Activated CD4-positive, alpha-beta memory T cell treated with anti-CD3 and anti-CD28 coated beads for 36 hours (primary cell): ENCODE measurements at regions not wholly inside any gene's neighbourhood (a gene's known extent, or its start where the extent isn't known, plus 50 kb on each side); places are given as distances from the start of the nearest gene placed in this dataset.

Experiments used
- CTCF ChIA-PET: fragments of 350-600 bp; sonication (Branson Sonifier 250); formaldehyde crosslinking; loops from one replicate; lab custom pipeline; 2021; ENCODE audit warnings: antibody characterized with exemption, inconsistent platforms; lab: Charles Lee
- POLR2A ChIA-PET: fragments of 350-600 bp; sonication (Branson Sonifier 250); formaldehyde crosslinking; loops from one replicate; lab custom pipeline; 2021; ENCODE audit warnings: antibody characterized with exemption; lab: Charles Lee
- DNase-seq: peaks from one replicate; pipeline ENCODE4 v3.0.0-alpha.2; 2020
- H3K27ac Mint-ChIP-seq: one replicate; pipeline ENCODE4 v1.8.0; 2021; ENCODE audit warnings: mixed read lengths
- H3K27me3 Mint-ChIP-seq: one replicate; pipeline ENCODE4 v1.8.0; 2021; ENCODE audit warnings: mixed read lengths
- H3K36me3 Mint-ChIP-seq: one replicate; pipeline ENCODE4 v1.8.0; 2021; ENCODE audit warnings: mixed read lengths
- H3K4me1 Mint-ChIP-seq: one replicate; pipeline ENCODE4 v1.8.0; 2021; ENCODE audit warnings: low read depth, mixed read lengths
- H3K4me3 Mint-ChIP-seq: one replicate; pipeline ENCODE4 v1.8.0; 2021; ENCODE audit warnings: mild to moderate bottlenecking, mixed read lengths
- H3K9me3 Mint-ChIP-seq: one replicate; pipeline ENCODE4 v1.8.0; 2021; ENCODE audit warnings: mixed read lengths
- intact Hi-C: fragments of 100-400 bp; cut with micrococcal nuclease; formaldehyde crosslinking; loops from one replicate; pipeline ENCODE4 v1.15.1; 2023

DNA sequence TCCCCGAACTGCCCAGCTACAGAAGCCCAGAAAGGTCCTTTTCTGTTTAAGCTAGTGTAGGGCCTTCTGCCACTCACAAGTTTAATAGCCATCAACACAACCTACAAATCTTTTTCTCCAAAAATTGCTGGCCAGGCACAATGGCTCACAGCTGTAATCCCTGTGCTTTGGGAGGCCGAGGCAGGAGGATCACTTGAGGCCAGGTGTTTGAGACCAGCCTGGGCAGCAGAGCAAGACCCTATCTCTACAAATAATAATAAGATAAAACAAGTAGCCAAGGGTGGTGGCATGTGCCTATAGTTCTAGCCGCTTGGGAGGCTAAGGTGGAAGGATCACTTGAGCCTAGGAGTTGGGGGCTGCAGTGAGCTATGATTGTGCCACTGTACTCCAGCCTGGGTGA, 176.4 kb downstream of the HSD17B3 start:
- H3K27me3 Mint-ChIP-seq: no peaks in the 10 kb centered on the region
- no peaks in the 10 kb centered on the region for H3K36me3 Mint-ChIP-seq
- H3K4me3 Mint-ChIP-seq: no peak overlapping the region
- DNase-seq: no peak
- H3K9me3 Mint-ChIP-seq: no peaks in the 10 kb centered on the region
- intact Hi-C loops: no loop called here
- CTCF ChIA-PET: no interaction called here
- peaks cover 5% of the 10 kb centered on the region for H3K4me1 Mint-ChIP-seq
- H3K27ac Mint-ChIP-seq: no peak overlapping the region
- POLR2A ChIA-PET: no interaction called here

DNA sequence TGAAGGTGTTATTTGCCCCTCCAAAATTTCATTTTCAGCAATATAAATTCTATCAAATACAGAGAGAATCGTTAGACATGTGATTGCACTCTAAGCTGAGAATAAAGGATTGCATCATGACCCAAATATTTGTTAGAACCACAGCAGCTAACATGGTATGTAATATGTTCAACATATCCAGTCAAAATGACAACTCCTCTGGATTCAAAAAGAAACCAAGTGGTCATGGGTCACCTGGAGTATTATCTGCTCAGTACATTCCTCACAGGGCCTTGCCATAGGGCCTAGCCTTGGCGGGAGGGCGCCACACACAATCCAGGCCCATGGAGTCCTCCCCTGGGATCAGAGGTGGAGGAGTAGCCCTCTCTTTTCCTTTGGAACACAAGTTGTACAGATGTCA, 179.2 kb downstream of the HSD17B3 start:
- Mint-ChIP-seq H3K36me3 (peaks cover 4% of the 10 kb centered on the region), H3K27me3 (peaks cover 11% of the 10 kb centered on the region), H3K4me1 (peaks cover 5% of the 10 kb centered on the region), H3K4me3 (no peak overlapping the region), H3K27ac (no peak overlapping the region), H3K9me3 (peaks cover 10% of the 10 kb centered on the region)
- POLR2A ChIA-PET: no interaction called here
- intact Hi-C loops: no loop called here
- CTCF ChIA-PET: no interaction called here
- DNase-seq: no peak

DNA sequence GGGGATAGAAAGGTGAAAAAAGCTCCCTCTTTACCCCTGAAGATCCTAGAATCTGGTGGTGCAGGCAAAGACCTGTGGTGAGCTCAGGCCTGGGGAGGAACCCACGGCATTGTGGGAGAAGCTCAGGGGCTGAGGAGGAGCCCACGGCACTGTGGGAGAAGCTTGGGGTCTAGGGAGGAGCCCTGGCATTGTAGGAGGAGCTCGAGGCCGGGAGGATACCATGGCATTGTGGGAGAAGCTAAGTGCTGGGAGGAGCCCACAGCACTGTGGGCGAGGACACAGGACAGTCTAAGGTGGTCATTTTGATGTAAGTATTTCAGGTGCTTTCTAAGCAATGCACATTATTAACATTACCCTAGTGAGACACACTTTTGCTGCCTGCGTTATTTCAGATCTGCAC, 179.7 kb downstream of the HSD17B3 start:
- CTCF ChIA-PET: interaction anchor here (0.9 kb wide), 1 partner anchor 396 kb away, joined by 4 read pairs; no protein-coding TSS in a partner anchor
- Mint-ChIP-seq H3K27ac (no peak overlapping the region), H3K4me1 (peaks cover 5% of the 10 kb centered on the region)

DNA sequence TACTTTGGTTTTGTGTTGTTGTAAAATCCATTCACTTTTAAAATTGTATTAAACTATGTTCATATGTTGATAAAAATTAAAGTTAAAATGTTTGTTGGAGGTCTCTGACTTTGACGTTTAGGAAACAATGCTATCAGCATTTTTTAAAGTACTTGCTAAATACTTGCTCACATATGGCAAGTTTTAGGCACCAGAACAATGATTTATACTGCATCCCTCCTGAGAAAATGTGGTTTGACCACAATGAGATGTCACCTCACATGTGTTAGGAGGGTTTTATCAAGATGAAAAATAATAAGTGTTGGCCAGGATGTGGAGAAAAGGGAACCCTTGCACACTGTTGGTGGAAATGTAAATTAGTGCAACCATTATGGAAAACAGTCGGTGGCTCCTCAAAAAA, 180.8 kb downstream of the HSD17B3 start:
- peaks cover 10% of the 10 kb centered on the region for H3K9me3 Mint-ChIP-seq
- DNase-seq: no peak
- no peak overlapping the region for H3K4me3 Mint-ChIP-seq
- peaks cover 17% of the 10 kb centered on the region for H3K27me3 Mint-ChIP-seq
- POLR2A ChIA-PET: no interaction called here
- intact Hi-C loops: no loop called here
- H3K4me1 Mint-ChIP-seq: peaks cover 5% of the 10 kb centered on the region
- peaks cover 4% of the 10 kb centered on the region for H3K36me3 Mint-ChIP-seq
- CTCF ChIA-PET: no interaction called here
- no peak overlapping the region for H3K27ac Mint-ChIP-seq

More for the DNA sequence above, 179.7 kb downstream of the HSD17B3 start:
- Mint-ChIP-seq H3K4me3 (no peak overlapping the region), H3K9me3 (peaks cover 10% of the 10 kb centered on the region), H3K36me3 (peaks cover 4% of the 10 kb centered on the region), H3K27me3 (peaks cover 14% of the 10 kb centered on the region)
- intact Hi-C loops: no loop called here
- DNase-seq: no peak
- POLR2A ChIA-PET: no interaction called here

DNA sequence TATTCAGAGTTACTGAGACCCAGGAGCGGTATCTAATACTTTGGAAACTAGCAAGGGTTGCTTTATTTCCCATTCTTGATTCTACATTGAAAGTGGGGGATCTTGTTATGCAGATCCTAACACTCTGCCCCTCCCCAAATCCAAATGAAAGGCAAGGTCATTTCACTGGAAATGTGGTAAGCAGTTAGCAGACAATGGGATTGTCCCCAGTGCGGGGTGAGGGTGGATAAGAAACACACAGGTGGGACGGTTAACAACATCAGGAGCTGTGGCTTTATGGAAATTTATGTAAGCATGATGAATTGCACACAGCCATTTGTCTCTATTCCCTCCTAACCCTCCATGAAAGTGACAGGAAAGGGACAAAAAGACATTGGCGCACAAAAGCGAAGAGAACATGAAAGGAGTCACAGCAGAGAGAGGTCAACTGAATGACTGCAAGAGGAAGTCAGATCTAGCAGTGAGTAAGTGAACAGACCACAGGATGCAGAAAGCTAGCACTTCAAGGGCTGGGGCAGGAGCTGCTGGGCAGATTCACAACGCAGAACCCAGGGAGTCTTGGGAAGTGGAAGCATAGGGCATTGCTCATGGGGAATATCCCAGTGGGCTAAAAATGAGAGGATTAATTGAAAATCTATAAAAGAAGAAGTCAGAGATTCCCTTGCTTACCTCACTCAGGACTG, 184.4 kb downstream of the HSD17B3 start:
- Mint-ChIP-seq H3K9me3 (peaks cover 10% of the 10 kb centered on the region), H3K27ac (no peak overlapping the region), H3K36me3 (peaks cover 4% of the 10 kb centered on the region), H3K4me3 (no peak overlapping the region), H3K4me1 (peaks cover 5% of the 10 kb centered on the region), H3K27me3 (peaks cover 22% of the 10 kb centered on the region)
- CTCF ChIA-PET: no interaction called here
- POLR2A ChIA-PET: no interaction called here
- no peak for DNase-seq
- intact Hi-C loops: no loop called here

DNA sequence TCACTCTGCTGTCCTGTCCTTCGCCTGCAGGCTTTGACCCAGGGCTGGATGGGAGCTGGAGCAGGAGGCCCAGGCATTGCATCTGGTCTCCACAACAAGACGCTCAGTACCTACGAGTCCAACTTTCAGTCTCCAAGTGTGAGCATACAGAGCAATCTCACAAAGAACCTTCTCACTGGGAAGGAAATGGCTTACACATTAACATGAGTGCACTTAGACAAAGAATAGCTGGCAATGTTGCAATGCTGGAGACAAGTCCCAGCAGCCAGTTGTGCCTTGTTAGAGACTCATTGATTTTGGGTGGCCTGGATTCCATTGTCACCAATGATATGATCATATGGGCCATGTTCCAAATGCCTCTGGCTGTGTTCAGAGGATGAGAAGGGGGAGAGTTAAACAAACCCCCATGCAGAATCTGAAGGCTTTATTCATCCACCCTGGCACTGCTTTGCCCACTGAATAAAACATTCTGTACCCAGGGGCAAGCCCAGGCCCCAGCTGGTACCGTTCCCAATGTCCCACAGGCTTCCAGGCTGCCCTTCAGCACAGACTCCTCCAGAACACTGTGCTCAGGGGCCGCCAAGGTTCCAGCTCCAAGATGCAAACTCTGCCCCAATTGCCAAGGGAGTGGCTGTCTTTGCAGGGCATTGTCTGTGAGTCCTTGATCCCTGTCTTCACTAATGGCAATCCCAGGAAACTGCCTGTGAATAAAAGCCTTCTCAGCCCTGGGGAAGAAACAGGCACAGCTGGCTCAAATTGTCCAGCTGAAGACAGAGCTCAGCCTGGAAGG, 185.5 kb downstream of the HSD17B3 start:
- POLR2A ChIA-PET: no interaction called here
- H3K4me3 Mint-ChIP-seq: no peak overlapping the region
- peaks cover 10% of the 10 kb centered on the region for H3K9me3 Mint-ChIP-seq
- H3K36me3 Mint-ChIP-seq: peaks cover 4% of the 10 kb centered on the region
- H3K27ac Mint-ChIP-seq: no peak overlapping the region
- CTCF ChIA-PET: no interaction called here
- peaks cover 22% of the 10 kb centered on the region for H3K27me3 Mint-ChIP-seq
- intact Hi-C loops: no loop called here
- peaks cover 5% of the 10 kb centered on the region for H3K4me1 Mint-ChIP-seq
- no peak for DNase-seq

DNA sequence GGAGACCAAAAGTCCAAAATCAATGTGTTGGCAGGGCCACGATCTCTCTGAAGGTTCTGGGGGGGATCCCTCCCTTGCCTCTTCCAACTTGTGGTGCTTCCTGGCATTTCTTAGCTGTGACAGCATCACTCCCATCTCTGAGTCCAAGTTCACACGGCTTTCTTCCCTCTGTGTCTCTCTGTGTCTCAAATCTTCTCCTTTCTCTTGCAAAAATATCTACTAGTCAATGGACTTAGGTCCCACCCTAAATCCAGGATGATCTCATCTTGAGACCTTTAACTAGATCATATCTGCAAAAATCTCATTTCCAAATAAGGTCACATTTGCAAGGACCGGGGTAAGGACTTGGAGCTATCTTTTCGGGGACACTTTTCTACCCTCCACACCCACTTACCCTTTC, 186.1 kb downstream of the HSD17B3 start:
- intact Hi-C loops: no loop called here
- POLR2A ChIA-PET: no interaction called here
- DNase-seq: no peak
- H3K36me3 Mint-ChIP-seq: peaks cover 4% of the 10 kb centered on the region
- peaks cover 10% of the 10 kb centered on the region for H3K9me3 Mint-ChIP-seq
- H3K4me1 Mint-ChIP-seq: no peaks in the 10 kb centered on the region
- H3K27me3 Mint-ChIP-seq: peaks cover 24% of the 10 kb centered on the region
- H3K4me3 Mint-ChIP-seq: no peak overlapping the region
- CTCF ChIA-PET: no interaction called here
- no peak overlapping the region for H3K27ac Mint-ChIP-seq

DNA sequence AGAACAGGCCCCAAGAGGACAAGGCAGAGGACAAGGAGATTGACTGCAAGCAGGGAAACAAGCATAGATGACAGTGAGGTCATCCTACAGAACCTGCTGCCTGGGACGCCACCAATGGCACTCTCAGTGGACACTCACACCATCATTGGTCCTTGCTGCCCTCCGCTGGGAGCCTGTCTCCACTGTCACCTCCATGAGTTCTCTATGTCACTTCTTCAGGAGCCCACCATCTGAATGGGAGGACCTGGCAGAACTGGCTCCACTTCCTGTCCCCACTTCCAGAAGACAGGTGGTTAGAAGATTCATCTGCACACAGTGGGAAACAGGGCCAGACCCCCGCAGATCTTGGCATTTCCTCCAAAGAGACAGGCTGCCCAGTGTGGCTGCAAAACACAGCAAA, 188.9 kb downstream of the HSD17B3 start:
- H3K9me3 Mint-ChIP-seq: no peaks in the 10 kb centered on the region
- H3K4me3 Mint-ChIP-seq: no peak overlapping the region
- H3K27ac Mint-ChIP-seq: no peak overlapping the region
- no peaks in the 10 kb centered on the region for H3K4me1 Mint-ChIP-seq
- no peak for DNase-seq
- H3K27me3 Mint-ChIP-seq: peaks cover 29% of the 10 kb centered on the region
- no peaks in the 10 kb centered on the region for H3K36me3 Mint-ChIP-seq
- intact Hi-C loops: no loop called here
- CTCF ChIA-PET: no interaction called here
- POLR2A ChIA-PET: no interaction called here

DNA sequence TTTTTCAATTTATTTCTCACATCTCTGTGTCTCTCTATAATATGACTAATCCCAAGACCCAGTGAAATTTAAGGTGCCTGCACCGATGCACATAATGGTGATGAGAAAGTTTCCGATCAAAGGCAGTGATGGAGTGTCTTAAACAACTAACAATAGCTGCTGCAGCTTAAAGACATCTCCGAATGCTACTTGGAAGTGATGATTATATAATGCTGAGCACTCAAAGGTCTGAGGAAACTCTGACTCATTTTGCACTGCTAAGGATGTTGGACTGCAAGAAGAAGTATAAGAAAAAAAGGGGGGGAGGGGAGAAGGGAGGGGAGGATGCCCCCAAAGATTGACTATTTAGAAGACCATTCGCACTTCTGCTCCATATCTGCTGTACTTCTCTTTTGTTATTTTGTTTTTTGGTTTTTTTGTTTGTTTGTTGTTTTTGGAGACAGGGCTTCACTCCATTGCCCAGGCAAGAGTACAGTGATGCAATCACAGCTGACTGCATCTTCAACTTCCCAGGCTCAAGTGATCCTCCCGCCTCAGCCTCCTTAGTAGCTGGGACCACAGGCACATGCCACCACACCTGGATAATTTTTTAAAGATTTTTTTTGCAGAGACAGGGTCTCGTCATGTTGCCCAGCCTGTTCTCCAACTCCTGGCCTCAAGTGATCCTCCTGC, 192.2 kb downstream of the HSD17B3 start:
- H3K27me3 Mint-ChIP-seq: peaks cover 16% of the 10 kb centered on the region
- POLR2A ChIA-PET: no interaction called here
- no peaks in the 10 kb centered on the region for H3K4me1 Mint-ChIP-seq
- peaks cover 14% of the 10 kb centered on the region for H3K9me3 Mint-ChIP-seq
- DNase-seq: no peak
- CTCF ChIA-PET: no interaction called here
- intact Hi-C loops: no loop called here
- no peak overlapping the region for H3K4me3 Mint-ChIP-seq
- no peak overlapping the region for H3K27ac Mint-ChIP-seq
- H3K36me3 Mint-ChIP-seq: peaks cover 2% of the 10 kb centered on the region

DNA sequence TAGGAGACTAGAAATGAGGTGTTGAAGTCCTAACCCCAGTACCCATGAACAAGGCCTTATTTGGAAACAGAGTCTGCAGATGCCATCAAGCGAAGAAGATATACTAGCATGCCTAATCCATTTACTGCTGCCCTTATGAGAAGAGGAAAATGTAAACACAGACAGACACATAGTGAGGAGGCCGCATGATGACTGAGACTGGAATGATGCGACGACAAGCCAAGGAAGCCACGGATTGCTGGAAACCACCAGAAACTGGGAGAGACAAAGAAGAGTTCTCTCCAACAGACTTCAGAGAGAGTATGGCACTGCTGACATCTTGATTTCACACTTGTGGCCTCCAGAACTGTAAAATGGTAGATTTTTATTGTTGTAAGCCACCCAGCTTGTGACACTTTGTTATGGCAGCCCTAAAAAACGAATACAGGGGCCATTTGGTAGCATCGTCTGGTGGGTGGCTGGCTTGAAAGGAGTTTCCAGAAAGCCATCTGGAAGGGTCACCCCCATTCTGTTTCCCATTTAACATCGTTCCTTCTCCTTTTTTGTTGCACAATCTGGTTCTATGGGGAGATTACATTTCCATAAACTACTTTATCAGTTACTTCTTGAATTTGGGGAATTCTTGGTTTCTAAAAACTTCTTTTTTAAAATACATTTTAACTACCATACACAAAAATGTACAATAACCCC, 193.1 kb downstream of the HSD17B3 start:
- H3K27ac Mint-ChIP-seq: no peak overlapping the region
- H3K4me3 Mint-ChIP-seq: no peak overlapping the region
- peaks cover 20% of the 10 kb centered on the region for H3K9me3 Mint-ChIP-seq
- intact Hi-C loops: no loop called here
- peaks cover 16% of the 10 kb centered on the region for H3K27me3 Mint-ChIP-seq
- ChIA-PET CTCF (no interaction called here), POLR2A (no interaction called here)
- DNase-seq: no peak
- H3K4me1 Mint-ChIP-seq: no peaks in the 10 kb centered on the region
- peaks cover 2% of the 10 kb centered on the region for H3K36me3 Mint-ChIP-seq

DNA sequence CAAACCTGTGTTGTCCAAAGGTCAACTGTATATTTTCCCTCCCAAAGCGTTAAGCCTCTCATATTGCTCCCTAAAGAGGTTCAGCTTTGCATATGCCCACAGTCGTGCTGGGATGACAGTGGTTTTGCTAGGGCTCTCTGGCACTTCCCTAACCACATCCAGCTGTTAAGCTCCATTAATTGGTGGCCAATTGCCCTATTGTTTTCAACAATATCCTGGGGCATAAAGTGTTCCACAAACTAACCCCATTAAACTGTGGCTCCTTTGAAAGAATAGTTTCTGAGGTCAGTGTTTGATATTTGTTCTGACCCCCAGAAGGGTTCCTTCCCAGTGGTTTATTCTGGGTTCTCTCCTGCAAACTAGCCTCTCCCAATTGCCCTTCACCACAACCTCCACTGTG, 194.5 kb downstream of the HSD17B3 start:
- Mint-ChIP-seq H3K27me3 (peaks cover 16% of the 10 kb centered on the region), H3K4me3 (no peak overlapping the region), H3K9me3 (peaks cover 23% of the 10 kb centered on the region), H3K4me1 (no peaks in the 10 kb centered on the region), H3K27ac (no peak overlapping the region), H3K36me3 (peaks cover 2% of the 10 kb centered on the region)
- no peak for DNase-seq
- intact Hi-C loops: no loop called here
- ChIA-PET CTCF (no interaction called here), POLR2A (no interaction called here)
